ENCODE measurements at regions not wholly inside any gene's neighbourhood (a gene's known extent, or its start where the extent isn't known, plus 50 kb on each side); places are given as distances from the start of the nearest gene placed in this dataset.

- no peak overlapping the region for H3K27ac Mint-ChIP-seq (ENCODE audit: unreplicated experiment)
Observed at GRCh38 chr6:66940003-66940402, 1233.0 kb upstream of the EYS start.

GRCh38 chr6:66937180-66937579 is 1230.2 kb upstream of the EYS start:
- no peak for TF ChIP-seq CTCF (IDR thresholded peaks at IDR 0.05)
- H3K4me1 Mint-ChIP-seq (ENCODE audit: low read depth): no peaks in the 10 kb centered on the region
- no peak overlapping the region for H3K4me3 Mint-ChIP-seq (ENCODE audit: unreplicated experiment)
- no peaks in the 10 kb centered on the region for H3K27me3 Mint-ChIP-seq (ENCODE audit: low read depth)
- peaks cover 4% of the 10 kb centered on the region for H3K9me3 Mint-ChIP-seq (ENCODE audit: low read depth)
- H3K27ac Mint-ChIP-seq (ENCODE audit: unreplicated experiment): no peak overlapping the region
- no peak for DNase-seq (ENCODE audit: low spot score)
- H3K36me3 Mint-ChIP-seq (ENCODE audit: low read depth): no peaks in the 10 kb centered on the region

More at GRCh38 chr6:66940003-66940402, 1233.0 kb upstream of the EYS start:
- no peak for TF ChIP-seq CTCF (IDR thresholded peaks at IDR 0.05)
- DNase-seq (ENCODE audit: low spot score): no peak
- H3K4me3 Mint-ChIP-seq (ENCODE audit: unreplicated experiment): no peak overlapping the region
- H3K9me3 Mint-ChIP-seq (ENCODE audit: low read depth): peaks cover 6% of the 10 kb centered on the region
- H3K27me3 Mint-ChIP-seq (ENCODE audit: low read depth): peaks cover 4% of the 10 kb centered on the region
- H3K36me3 Mint-ChIP-seq (ENCODE audit: low read depth): no peaks in the 10 kb centered on the region
- no peaks in the 10 kb centered on the region for H3K4me1 Mint-ChIP-seq (ENCODE audit: low read depth)

- H3K4me3 Mint-ChIP-seq (ENCODE audit: unreplicated experiment): no peak overlapping the region
Observed at GRCh38 chr6:66935612-66936011, 1228.6 kb upstream of the EYS start.

GRCh38 chr6:66931787-66932186 is 1224.8 kb upstream of the EYS start:
- no peak for TF ChIP-seq CTCF (IDR thresholded peaks at IDR 0.05)
- H3K27me3 Mint-ChIP-seq (ENCODE audit: low read depth): no peaks in the 10 kb centered on the region
- H3K27ac Mint-ChIP-seq (ENCODE audit: unreplicated experiment): no peak overlapping the region
- H3K9me3 Mint-ChIP-seq (ENCODE audit: low read depth): peaks cover 16% of the 10 kb centered on the region
- no peak overlapping the region for H3K4me3 Mint-ChIP-seq (ENCODE audit: unreplicated experiment)
- DNase-seq (ENCODE audit: low spot score): no peak
- H3K4me1 Mint-ChIP-seq (ENCODE audit: low read depth): no peaks in the 10 kb centered on the region
- H3K36me3 Mint-ChIP-seq (ENCODE audit: low read depth): no peaks in the 10 kb centered on the region

More at GRCh38 chr6:66935612-66936011, 1228.6 kb upstream of the EYS start:
- no peaks in the 10 kb centered on the region for H3K36me3 Mint-ChIP-seq (ENCODE audit: low read depth)
- peaks cover 4% of the 10 kb centered on the region for H3K9me3 Mint-ChIP-seq (ENCODE audit: low read depth)
- no peaks in the 10 kb centered on the region for H3K4me1 Mint-ChIP-seq (ENCODE audit: low read depth)
- TF ChIP-seq CTCF (IDR thresholded peaks at IDR 0.05): no peak
- H3K27ac Mint-ChIP-seq (ENCODE audit: unreplicated experiment): no peak overlapping the region
- no peak for DNase-seq (ENCODE audit: low spot score)
- no peaks in the 10 kb centered on the region for H3K27me3 Mint-ChIP-seq (ENCODE audit: low read depth)

GRCh38 chr6:66930559-66931290 is 1223.7 kb upstream of the EYS start:
- no peaks in the 10 kb centered on the region for H3K36me3 Mint-ChIP-seq (ENCODE audit: low read depth)
- H3K9me3 Mint-ChIP-seq (ENCODE audit: low read depth): peaks cover 14% of the 10 kb centered on the region
- no peak overlapping the region for H3K4me3 Mint-ChIP-seq (ENCODE audit: unreplicated experiment)
- TF ChIP-seq CTCF (IDR thresholded peaks at IDR 0.05): no peak
- H3K4me1 Mint-ChIP-seq (ENCODE audit: low read depth): no peaks in the 10 kb centered on the region
- H3K27me3 Mint-ChIP-seq (ENCODE audit: low read depth): no peaks in the 10 kb centered on the region
- no peak for DNase-seq (ENCODE audit: low spot score)
- no peak overlapping the region for H3K27ac Mint-ChIP-seq (ENCODE audit: unreplicated experiment)
